Neural progenitor cell (in vitro differentiated cells): ENCODE measurements at regions not wholly inside any gene's neighbourhood (a gene's known extent, or its start where the extent isn't known, plus 50 kb on each side); places are given as distances from the start of the nearest gene placed in this dataset.

ENCODE experiments used
- EZH2 ChIP-seq: fragments of 200-600 bp; sonication (generic); IDR thresholded peaks from 2 replicates; pipeline ENCODE4 v1.6.1; 2017; ENCODE audit warnings: antibody characterized with exemption, mild to moderate bottlenecking, moderate library complexity
- EZH2phosphoT487 ChIP-seq: fragments of 200-600 bp; sonication (generic); IDR thresholded peaks from 2 replicates; pipeline ENCODE4 v1.6.1; 2017; ENCODE audit warnings: antibody characterized with exemption
- TF ChIP-seq, protein P1 (sequence below): fragments of 200-600 bp; sonication (generic); IDR thresholded peaks from 2 replicates; pipeline ENCODE4 v1.5.1; 2017; ENCODE audit warnings: antibody characterized with exemption, mild to moderate bottlenecking

DNA sequence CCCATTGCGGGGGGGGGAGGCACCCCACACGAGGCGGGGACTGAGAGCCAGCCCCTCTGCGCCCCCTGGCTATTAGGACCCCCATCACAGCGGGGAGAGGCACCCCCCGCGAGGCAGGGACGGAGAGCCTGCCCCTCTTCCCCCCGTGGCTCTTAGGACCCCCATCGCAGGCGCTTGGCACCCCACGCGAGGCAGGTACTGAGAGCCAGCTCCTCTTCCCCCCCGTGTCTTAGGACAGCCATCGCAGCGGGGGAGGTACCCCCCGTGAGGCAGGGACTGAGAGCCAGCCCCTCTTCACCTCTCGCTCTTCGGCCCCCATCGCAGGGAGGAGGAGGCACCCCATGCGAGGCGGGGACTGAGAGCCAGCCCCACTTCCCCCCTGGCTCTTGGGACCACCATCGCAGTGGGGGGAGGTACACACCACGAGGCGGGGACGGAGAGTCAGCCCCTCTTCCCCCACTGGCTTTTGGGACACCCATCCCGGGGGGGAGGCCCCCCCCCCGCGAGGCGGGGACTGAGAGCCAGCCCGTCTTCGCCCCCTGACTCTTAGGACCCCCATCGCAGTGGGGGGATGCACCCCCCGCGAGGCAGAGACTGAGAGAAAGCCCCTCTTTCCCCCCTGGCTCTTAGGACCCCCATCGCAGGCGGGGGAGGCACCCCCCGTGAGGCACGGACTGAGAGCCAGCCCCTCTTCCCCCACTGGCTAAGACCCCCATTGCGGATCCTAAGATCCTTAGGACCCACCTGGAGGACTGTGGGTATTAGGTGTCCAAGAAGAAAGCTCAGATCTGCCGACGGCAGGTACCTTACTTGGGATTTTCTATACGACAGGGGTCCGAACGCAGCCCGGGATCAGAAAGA is 198.6 kb upstream of the PZP start:
- TF ChIP-seq, protein P1, sequence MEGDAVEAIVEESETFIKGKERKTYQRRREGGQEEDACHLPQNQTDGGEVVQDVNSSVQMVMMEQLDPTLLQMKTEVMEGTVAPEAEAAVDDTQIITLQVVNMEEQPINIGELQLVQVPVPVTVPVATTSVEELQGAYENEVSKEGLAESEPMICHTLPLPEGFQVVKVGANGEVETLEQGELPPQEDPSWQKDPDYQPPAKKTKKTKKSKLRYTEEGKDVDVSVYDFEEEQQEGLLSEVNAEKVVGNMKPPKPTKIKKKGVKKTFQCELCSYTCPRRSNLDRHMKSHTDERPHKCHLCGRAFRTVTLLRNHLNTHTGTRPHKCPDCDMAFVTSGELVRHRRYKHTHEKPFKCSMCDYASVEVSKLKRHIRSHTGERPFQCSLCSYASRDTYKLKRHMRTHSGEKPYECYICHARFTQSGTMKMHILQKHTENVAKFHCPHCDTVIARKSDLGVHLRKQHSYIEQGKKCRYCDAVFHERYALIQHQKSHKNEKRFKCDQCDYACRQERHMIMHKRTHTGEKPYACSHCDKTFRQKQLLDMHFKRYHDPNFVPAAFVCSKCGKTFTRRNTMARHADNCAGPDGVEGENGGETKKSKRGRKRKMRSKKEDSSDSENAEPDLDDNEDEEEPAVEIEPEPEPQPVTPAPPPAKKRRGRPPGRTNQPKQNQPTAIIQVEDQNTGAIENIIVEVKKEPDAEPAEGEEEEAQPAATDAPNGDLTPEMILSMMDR, result no peak
- no peak for TF ChIP-seq EZH2
- TF ChIP-seq EZH2phosphoT487, result no peak
